C4-2B (cell line): ENCODE measurements at regions not wholly inside any gene's neighbourhood (a gene's known extent, or its start where the extent isn't known, plus 50 kb on each side); places are given as distances from the start of the nearest gene placed in this dataset.

Experiments used
- H3K27ac ChIP-seq: fragments of 450-650 bp; 2 replicates; pipeline ENCODE4 v1.5.1; 2017
- ZFX ChIP-seq: fragments of 450-650 bp; IDR thresholded peaks from 2 replicates; pipeline ENCODE4 v1.6.1; 2017
- TF ChIP-seq, protein P1 (sequence below): fragments of 450-650 bp; conservative IDR thresholded peaks from 2 replicates; pipeline ENCODE4 v1.5.1; 2017; ENCODE audit warnings: mild to moderate bottlenecking

DNA sequence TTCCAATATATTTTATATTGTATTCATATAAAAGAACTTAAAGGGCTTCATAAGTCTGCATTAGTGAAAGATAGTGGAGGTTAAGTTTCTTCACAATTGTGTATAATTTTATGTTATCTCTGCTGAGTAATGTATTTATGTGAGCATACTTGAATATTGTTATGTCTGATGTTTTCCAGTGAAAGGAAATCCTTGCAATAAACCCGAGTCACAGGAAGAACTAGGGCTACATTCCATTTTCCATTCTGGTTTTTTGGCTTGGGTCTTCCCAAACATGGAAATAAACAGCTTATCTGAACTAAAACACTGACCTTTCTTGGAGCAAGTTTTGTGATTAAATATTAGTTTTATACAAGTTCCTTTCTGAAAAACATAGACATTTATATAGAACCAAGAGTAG lies 231.3 kb upstream of the GPRIN3 start:
- TF ChIP-seq, protein P1, sequence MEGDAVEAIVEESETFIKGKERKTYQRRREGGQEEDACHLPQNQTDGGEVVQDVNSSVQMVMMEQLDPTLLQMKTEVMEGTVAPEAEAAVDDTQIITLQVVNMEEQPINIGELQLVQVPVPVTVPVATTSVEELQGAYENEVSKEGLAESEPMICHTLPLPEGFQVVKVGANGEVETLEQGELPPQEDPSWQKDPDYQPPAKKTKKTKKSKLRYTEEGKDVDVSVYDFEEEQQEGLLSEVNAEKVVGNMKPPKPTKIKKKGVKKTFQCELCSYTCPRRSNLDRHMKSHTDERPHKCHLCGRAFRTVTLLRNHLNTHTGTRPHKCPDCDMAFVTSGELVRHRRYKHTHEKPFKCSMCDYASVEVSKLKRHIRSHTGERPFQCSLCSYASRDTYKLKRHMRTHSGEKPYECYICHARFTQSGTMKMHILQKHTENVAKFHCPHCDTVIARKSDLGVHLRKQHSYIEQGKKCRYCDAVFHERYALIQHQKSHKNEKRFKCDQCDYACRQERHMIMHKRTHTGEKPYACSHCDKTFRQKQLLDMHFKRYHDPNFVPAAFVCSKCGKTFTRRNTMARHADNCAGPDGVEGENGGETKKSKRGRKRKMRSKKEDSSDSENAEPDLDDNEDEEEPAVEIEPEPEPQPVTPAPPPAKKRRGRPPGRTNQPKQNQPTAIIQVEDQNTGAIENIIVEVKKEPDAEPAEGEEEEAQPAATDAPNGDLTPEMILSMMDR = no peak
- TF ChIP-seq ZFX = no peak
- no peak overlapping the region for H3K27ac ChIP-seq

DNA sequence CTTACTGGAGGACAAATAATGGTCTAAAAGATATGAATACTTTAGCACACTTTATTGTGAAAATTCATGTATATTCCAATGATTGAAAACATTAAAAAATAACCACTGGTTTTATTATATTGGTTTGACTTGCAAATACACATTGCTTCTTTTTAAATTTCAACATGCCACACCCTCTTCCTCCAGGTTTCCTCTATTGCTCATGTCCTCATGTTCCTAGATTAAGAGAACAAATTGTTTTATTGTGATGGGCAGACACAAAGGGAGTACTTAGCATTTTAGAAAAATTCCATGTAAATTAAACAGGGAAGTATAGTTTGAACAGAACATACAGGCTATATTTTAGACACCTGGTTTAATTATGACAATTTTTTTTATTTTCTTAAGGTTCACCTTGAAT lies 230.6 kb upstream of the GPRIN3 start:
- no peak overlapping the region for H3K27ac ChIP-seq
- TF ChIP-seq, protein P1 = no peak
- no peak for TF ChIP-seq ZFX

DNA sequence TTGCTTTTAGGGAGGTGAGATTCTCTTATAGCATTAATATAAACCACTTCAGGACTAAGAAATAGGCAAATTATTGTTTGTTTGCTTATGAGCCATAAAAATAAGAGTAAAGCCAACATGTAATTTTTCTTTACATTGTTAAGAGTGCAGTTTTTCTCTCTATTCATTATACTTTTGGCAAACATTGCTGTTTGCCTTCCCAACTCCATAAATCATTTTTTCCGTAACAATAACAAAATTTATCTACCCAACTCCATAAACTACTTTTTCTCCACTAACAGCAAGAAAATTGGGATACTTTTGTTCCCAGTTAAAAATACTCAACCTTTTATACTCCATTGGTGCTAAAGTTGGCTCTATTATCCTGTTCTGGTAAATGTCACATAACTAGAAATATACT lies 229.7 kb upstream of the GPRIN3 start:
- TF ChIP-seq, protein P1 = no peak
- no peak for TF ChIP-seq ZFX
- no peak overlapping the region for H3K27ac ChIP-seq

- no peak overlapping the region for H3K27ac ChIP-seq
- TF ChIP-seq, protein P1 = no peak
- no peak for TF ChIP-seq ZFX
These were observed 227.7 kb upstream of the GPRIN3 start for GRCh38 chr4:89535251-89535650.

- TF ChIP-seq ZFX = no peak
- TF ChIP-seq, protein P1 = no peak
- no peak overlapping the region for H3K27ac ChIP-seq
These were observed 226.8 kb upstream of the GPRIN3 start for GRCh38 chr4:89534356-89534755.

- H3K27ac ChIP-seq = no peak overlapping the region
- TF ChIP-seq ZFX = no peak
- TF ChIP-seq, protein P1 = no peak
These were observed 224.5 kb upstream of the GPRIN3 start for GRCh38 chr4:89531932-89532640.

GRCh38 chr4:89528526-89529133 lies 221.0 kb upstream of the GPRIN3 start:
- TF ChIP-seq, protein P1 = no peak
- no peak for TF ChIP-seq ZFX
- H3K27ac ChIP-seq = no peak overlapping the region
